HG03354 (cell line): ENCODE measurements at regions not wholly inside any gene's neighbourhood (a gene's known extent, or its start where the extent isn't known, plus 50 kb on each side); places are given as distances from the start of the nearest gene placed in this dataset.

ENCODE experiments used
- ATAC-seq: cut with Tn5 transposase; IDR thresholded peaks from one replicate; pipeline ENCODE4 v1.9.1; 2021; ENCODE audit warnings: mild to moderate bottlenecking; ENCODE audit not compliant: unreplicated experiment, poor library complexity, severe bottlenecking

DNA sequence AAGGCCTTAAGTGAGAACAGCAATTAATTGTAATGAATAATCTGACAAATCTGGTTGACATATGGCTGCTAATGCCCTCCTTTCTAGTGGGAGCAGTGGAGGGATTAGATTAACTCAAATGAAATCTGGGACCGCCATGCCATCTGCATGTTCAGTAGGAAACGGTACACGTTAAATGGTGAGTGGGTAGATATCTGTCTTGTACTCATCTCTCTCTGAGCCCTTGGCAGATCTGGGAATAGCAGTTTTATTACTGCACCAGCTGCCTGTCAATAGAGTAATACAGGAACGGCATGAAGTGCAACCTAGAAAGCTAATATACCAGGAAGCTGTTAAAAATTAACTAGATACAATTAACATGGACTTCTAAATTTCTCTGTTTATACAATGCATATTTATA is 258.8 kb downstream of the GPD2 start:
- ATAC-seq = no peak

DNA sequence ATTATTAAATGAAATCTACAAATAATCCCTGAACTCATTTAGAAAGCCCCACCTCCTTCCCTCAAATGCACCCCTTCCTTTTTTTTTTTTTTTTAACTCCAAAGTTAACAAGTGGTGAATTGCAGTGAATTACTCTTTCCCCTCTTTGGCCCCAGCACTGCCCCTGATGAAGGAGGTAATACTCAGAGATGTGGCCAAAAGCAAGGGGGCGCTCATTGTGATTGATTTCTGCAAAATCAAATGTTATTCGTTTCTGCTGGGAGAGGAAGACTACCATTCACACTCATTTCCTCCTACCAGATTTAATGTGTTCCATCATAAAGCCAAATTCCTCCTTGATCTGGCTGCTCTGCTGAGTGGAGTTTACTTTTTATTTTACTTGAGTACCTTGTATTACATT is 259.4 kb downstream of the GPD2 start:
- ATAC-seq = no peak

DNA sequence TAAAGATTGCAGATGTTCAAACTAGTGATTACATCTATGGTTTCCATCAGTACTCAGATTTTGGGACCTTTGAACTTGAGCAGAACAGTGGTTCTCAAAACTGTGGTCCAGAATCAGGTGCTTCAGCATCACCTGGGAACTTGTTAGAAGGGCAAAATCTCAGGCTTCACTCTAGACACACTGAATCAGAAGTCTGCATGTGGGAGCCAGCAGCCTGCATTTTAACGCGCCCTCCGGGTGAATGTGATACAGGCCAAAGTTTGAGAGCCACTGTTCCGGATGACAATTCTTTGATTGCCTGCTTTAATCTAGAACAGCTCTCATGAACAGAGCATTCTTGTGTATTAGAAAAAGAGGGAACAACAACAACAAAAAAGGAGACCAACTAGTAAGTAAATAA is 261.7 kb downstream of the GPD2 start:
- ATAC-seq = no peak

DNA sequence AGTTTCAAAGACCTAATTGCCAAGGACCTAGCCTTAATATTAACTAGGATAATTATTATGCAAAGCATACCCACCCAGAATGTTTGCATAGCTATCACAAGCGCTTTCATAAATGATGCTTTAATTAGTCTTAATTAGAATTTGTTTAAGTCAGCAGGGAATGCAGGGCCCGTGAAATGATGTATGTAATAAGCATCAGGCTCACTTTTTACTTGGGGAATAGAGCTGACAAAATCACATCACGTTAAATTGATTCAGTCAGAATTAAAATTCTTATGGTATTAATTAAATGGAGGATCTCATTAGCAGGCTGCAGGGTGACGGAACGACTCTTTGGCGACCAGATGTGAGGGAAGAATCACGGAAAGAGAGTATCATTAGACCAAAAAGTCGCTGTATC is 264.5 kb downstream of the GPD2 start:
- no peak for ATAC-seq

DNA sequence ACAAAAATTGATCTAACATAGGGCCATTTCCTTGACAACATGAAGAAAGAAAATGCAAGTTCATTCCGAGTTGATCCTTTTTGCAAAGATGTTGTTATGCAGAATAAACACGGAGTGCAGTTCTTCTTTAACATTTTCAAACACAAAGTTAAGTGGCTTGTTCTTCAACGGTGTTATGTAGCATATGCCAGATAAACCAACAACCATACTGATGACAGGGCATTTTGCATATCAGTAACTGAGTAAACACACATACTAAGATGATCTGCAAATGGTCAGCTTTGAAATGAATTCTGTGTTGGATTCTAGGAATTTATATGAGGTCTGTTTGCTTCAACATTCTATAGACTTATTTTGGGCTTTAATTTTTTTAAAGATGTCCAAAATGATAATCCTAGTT is 266.4 kb downstream of the GPD2 start:
- no peak for ATAC-seq

DNA sequence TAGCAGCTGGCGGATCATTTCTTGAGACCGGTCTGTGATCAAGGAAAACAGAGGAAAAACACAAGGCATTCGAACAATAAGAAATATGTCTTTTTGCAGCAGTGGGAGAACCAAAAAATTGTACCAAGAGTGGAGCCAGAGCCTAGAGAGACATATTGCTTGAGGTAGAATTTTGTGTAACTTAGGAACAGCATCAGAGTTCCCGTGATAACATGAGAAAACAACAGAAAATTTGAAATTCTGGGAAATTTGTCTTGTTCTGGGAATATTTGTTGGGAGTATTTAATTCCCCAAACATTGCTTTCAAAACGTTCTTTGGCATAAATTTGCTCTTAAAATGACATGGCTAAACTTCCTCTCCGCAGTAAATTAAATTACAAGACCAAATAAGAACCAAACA is 267.5 kb downstream of the GPD2 start:
- no peak for ATAC-seq

DNA sequence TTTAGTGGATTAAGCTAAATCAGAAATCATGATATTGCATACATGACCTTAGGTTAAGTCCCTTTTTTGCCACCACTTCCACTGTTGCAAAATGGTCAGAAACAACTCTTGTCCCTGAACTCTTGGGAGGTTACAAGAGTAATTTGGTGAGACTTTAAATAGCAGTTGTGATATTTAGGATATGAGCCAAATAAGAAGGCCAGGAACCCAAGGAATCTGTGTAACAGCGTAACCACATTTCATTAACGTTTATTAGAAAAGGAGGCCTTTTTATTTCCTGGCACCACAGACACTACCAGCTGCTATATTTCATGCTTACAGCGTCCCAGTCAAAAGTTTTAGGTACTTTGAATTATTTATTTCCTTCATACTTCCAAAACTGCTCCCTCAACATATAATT is 268.0 kb downstream of the GPD2 start:
- ATAC-seq = no peak

- ATAC-seq = no peak
Observed at GRCh38 chr2:156704617-156705016, 268.4 kb downstream of the GPD2 start.

- ATAC-seq = no peak
Observed at GRCh38 chr2:156706576-156706975, 270.4 kb downstream of the GPD2 start.

DNA sequence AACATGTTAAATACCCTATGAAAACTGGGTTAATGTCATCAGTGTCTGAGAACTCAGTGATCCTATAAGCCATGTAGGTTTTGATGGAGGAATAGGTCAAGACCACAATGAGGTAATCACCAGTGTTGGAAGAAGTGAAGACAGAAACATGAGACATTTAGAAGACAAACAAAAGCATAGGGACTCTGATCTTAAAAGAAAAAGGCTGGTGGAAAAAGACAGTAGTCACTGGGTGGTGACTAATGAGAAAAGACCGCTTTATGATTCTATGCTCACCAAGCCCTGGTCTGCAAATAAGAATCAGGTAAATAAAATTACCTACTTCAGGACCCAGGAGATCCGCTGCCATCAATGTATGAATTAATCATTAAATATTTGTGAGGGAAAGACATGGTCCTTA is 271.9 kb downstream of the GPD2 start:
- no peak for ATAC-seq

DNA sequence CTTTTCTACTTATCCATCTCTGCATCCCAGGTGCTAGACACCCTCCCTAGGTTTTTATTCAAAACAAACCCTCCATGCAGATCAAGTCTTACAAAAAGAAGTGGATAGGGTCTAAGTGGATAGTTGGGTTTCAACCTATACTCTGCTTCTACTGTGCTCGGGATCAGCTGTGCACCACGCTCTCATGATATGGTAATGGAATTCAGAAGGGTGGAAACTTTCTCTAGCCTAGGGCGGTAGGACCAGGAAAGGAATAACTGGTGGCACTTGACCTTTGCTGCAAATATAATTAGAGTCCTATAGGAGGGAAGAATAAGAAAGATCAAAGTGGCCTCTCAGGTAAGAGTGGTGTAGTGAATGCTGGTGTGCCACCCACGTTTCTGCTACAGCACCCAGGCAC is 272.9 kb downstream of the GPD2 start:
- ATAC-seq = no peak

DNA sequence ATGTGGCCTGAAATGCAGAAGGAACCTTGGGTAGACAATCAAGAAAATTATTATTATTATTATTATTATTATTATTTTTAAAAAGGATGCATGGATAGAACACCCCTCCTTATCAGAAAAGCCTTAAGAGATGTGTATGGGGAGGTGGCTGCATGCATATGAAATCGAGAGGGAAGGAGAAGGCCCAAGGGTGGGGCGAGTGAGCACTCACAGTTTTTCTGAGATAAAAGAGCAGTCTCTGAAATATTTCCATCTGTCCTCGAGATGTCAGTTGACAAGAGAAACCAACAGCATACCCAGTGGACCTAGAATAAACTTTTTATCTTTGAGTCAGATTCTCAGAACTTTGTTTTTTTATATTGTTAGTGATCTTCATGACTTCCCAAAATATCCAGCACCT is 282.9 kb downstream of the GPD2 start:
- ATAC-seq = no peak

- no peak for ATAC-seq
Observed at GRCh38 chr2:156727867-156728266, 291.7 kb downstream of the GPD2 start.

DNA sequence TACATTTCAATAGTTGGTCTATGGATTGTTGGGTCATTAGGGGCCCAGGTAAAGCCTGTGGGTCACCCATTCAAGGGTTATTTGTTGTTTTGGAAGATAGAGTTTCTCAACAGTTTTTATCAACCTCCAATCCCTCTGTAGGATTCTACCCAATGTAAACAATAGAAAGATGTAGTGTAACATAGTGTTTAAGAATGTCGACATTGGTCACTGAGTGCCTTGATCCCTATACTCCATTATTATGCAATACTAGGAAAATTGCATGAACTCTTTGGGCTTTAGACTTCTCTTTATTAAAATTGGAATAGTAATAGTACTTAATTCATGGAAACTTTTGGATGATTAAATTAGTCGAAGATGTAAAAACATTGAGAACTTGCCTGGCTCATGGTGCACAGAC is 292.1 kb downstream of the GPD2 start:
- ATAC-seq = no peak

- no peak for ATAC-seq
Observed at GRCh38 chr2:156731506-156731905, 295.3 kb downstream of the GPD2 start.

- no peak for ATAC-seq
Observed at GRCh38 chr2:156736950-156737349, 300.8 kb downstream of the GPD2 start.

- no peak for ATAC-seq
Observed at GRCh38 chr2:156739301-156739700, 303.1 kb downstream of the GPD2 start.

DNA sequence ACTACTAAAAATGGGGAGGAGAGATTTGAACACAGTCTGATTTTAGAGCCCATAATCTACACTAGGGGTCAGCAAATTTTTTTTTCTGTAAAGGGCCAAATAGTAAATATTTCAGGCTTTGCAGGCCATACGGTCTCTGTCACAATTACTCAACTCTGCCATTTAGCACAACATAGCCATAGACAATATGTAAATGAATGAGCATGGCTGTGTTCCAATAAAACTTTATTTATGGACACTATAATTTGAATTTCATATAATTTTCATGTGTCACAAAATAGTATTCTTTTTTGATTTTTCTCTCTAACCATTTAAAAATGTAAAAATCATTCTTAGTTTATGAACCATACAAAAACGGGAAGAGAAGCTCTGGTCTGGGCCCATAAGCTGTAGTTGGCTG is 309.4 kb downstream of the GPD2 start:
- no peak for ATAC-seq

GRCh38 chr2:156748221-156748620 is 312.0 kb downstream of the GPD2 start:
- no peak for ATAC-seq

- no peak for ATAC-seq
Observed at GRCh38 chr2:156752042-156752441, 315.9 kb downstream of the GPD2 start.

- ATAC-seq = no peak
Observed at GRCh38 chr2:156753766-156754165, 317.6 kb downstream of the GPD2 start.

- no peak for ATAC-seq
Observed at GRCh38 chr2:156756516-156756915, 320.3 kb downstream of the GPD2 start.

- ATAC-seq = no peak
Observed at GRCh38 chr2:156763174-156763573, 327.0 kb downstream of the GPD2 start.
